A172 (cell line): ENCODE measurements at regions not wholly inside any gene's neighbourhood (a gene's known extent, or its start where the extent isn't known, plus 50 kb on each side); places are given as distances from the start of the nearest gene placed in this dataset.

Experiments
- DNase-seq: peaks from one replicate; pipeline ENCODE4 v3.0.0-alpha.2; 2015; ENCODE audit warnings: low spot score

DNA sequence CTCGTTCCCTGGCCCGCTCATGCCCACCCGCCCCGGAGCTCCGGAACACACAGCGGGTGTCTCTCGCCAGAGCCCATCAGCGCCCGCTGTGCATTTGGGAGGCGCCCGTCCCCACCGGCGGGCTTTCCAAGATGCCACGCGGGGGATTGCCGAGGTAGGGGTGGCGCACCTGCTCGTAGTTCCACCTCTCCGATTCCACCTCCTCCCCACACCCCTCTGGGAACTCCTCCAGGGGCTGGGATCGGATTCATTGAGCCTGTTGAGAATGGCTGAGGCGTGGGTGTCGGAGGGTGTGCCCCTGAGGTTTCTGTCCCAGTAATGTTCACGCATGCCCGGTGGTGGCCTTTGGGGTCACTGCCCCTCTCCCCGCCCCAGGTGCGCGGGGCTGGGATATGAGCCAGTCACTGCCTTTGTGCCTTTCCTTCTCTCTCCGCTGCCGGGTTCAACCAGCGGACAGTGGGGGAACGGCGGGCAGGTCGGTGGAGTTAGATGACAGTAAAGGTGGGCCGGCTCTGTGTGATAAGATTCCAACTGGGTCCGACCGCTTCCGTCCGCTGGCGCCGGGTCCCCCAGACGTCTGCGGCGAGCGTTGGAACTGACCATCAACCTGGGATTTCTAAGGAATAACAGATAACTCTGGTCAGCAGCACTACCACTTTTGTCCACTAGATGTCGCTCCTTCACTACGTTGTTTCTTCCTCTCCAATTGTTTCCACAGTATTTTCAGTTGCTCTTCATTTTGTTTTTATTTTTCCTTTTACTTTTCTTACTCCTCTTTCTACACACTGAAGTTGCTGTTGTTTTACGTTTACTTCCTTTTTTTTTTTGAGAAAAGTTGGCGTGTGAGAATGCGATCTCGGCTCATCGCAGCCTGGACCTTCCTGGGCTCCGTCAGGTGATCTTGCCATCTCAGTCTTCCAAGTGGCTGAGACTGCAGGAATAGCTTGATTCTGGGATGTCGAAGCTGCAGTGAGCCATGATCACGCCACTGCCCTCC is 178.1 kb upstream of the ALG10B start:
- DNase-seq = peak; percentile 79

GRCh38 chr12:38139456-38139855 is 177.1 kb upstream of the ALG10B start:
- no peak for DNase-seq

GRCh38 chr12:38141239-38141638 is 175.3 kb upstream of the ALG10B start:
- no peak for DNase-seq

- DNase-seq = no peak
Observed at GRCh38 chr12:38141861-38142260, 174.7 kb upstream of the ALG10B start.

DNA sequence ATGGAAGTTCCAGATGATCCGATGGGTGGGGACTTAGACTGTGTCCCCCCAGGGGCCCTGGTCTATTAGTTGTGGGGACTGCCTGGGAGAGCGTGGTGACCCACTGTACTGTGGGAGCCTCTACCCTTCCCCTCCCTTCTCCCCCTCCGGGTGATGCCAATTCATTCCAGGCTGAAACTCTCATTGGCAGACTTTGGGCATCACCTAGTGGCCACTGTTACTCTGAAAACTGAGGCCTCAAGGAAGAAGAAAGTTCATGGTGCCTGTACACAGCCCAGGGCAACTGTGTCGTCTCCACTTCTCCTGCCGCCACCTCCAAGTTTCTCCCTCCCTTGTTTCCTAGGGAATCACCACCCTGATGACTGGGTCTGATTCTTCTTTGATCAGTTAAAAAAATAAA is 173.6 kb upstream of the ALG10B start:
- no peak for DNase-seq

DNA sequence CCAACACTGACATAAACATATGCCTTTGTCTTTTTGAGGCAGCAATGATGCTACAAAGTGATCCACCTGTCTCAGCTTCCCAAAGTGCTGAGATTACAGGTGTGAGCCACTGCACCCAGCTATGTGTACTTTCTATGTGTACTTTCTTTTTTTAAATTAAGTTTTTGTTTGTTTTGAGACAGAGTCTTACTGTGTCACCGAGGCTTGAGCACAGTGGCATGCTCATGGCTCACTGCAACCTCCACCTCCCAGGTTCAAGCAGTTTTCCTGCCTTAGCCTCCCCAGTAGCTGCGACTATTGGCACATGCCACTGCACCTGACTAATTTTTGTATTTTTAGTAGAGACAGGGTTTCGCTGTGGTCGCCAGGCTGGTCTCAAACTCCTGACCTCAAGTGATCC is 172.5 kb upstream of the ALG10B start:
- DNase-seq = no peak

- peak; percentile 47 for DNase-seq
Observed at GRCh38 chr12:38144601-38145436, 171.8 kb upstream of the ALG10B start.

GRCh38 chr12:38149395-38150073 is 167.0 kb upstream of the ALG10B start:
- DNase-seq = peak; percentile 88

GRCh38 chr12:38151991-38152700 is 164.4 kb upstream of the ALG10B start:
- no peak for DNase-seq

GRCh38 chr12:38152816-38153736 is 163.5 kb upstream of the ALG10B start:
- DNase-seq = no peak

GRCh38 chr12:38153737-38154061 is 162.9 kb upstream of the ALG10B start:
- no peak for DNase-seq

DNA sequence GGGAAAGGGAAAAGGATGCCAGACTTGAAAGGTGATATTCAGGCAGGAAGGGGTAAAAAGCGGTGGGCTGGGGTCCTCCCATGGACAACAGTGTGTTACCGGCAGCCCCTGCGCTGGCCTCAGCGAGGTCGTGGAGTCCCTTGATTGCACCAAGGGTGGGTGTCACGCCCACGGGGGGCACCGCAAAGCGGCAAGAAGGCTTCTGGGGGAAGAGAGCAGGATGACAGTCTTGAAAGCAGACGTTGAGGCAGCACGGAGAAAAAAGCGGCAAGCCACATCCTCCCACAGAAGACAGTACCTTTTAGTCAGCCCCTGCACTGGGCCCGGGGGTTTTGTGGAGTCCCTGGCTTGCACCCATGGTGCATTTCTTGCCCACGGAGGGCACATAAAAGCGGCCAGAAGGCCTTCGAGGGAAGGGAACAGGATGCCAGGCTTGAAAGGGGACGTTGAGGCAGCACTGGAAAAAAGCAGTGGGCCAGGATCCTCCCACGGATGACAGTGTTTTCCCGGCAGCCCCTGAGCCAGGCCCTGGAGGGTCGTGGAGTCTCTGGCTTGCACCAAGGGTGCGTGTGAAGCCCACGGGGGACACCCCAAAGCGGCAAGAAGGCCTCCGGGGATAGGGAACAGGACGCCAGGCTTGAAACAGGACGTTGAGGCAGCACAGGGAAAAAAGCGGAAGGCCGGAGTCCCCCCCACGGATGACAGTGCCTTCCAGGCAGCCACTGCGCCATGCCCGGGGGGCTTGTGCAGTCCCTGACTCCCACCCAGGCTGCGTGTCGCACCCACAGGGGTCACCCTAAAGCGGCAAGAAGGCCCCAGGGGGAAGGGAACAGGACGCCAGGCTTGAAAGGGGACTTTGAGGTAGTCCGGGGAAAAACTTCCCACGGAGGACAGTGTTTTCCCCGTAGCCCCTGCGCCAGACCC is 162.2 kb upstream of the ALG10B start:
- no peak for DNase-seq

DNA sequence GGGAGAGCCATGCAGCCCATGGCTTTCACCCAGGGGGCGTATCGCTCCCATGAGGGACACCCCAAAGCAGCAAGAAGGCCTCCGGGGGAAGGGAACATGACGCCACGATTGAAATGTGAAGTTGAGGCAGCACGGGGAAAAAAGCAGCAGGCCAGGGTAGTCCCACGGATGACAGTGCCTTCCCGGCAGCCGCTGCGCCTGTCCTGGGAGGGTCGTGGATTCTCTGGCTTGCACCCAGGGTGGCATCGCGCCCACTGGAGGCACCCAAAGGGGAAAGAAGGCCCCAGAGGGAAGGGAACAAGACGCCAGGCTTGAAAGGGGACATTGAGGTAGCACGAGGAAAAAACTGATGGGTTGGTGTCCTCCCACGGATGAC is 161.6 kb upstream of the ALG10B start:
- no peak for DNase-seq

GRCh38 chr12:38155526-38156496 is 160.8 kb upstream of the ALG10B start:
- DNase-seq = no peak

GRCh38 chr12:38156497-38157245 is 159.9 kb upstream of the ALG10B start:
- no peak for DNase-seq

DNA sequence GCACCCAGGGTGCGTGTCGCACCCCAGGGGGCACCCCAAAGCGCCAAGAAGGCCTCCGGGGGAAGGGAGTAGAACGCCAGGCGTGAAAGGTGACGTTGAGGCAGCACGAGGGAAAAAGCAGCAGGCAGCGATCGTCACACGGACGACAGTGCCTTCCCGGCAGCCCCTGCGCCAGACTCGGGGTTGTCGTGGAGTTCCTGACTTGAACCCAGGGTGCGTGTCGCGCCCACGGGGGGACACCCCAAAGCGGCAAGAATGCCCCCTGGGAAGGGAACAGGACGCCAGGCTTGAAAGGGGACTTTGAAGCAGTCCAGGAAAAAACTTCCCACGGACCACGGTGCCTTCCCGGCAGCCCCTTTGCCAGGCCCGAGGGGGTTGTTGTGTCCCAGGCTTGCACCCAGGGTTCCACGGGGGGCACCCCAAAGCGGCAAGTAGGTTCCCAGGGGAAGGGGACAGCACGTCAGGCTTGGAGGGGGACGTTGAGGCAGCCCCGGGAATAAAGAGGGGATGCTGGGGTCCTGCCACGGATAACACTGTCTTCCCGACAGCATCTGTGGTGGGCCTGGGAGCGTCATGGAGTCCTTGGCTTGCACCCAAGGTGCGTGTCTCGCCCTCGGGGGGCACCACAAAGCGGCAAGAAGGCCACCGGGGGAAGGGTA is 159.2 kb upstream of the ALG10B start:
- no peak for DNase-seq

GRCh38 chr12:38157933-38158401 is 158.6 kb upstream of the ALG10B start:
- no peak for DNase-seq
